ENCODE measurements at regions not wholly inside any gene's neighbourhood (a gene's known extent, or its start where the extent isn't known, plus 50 kb on each side); places are given as distances from the start of the nearest gene placed in this dataset.
A peak's percentile ranks its signal among the peaks of the same experiment; 100 is the strongest.
"Not testable (repeated sequence)": the region's sequence is repeated elsewhere in the genome, so short reads cannot be mapped to it uniquely, and the experiment has no call there.

DNA sequence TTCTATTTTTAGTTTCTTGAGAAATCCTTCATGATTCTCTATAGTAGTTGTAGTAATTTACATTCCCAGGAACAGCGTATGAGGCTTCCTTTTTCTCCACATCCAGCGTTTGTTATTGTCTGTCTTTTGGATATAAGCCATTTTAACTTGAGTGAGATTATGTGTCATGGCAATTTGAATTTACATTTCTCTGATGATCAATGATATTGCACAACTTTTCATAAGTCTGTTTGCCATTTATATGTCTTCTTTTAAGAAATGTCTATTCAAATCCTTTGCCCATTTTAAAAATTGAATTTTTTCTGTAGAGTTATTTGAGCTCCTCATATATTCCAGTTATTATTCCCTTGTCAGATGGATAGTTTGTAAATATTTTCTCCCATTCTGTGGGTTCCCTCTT lies 285.1 kb downstream of the REEP3 start:
- H3K9me3 Mint-ChIP-seq = peaks cover 0 to 17% (median 7%) of the 10 kb centered on the region in 5 donors
- ChIA-PET CTCF (no interaction called here), POLR2A (no interaction called here)
- no peak for DNase-seq
- no peaks in the 10 kb centered on the region for H3K36me3 ChIP-seq (ENCODE audit: insufficient read depth, low read length)
- H3K27ac ChIP-seq (ENCODE audit: low read depth, low read length) = no peak overlapping the region
- no peaks in the 10 kb centered on the region for H3K9me3 ChIP-seq (ENCODE audit: low read length)
- no peaks in the 10 kb centered on the region for H3K36me3 Mint-ChIP-seq
- H3K4me3 ChIP-seq (ENCODE audit: low read length) = no peak overlapping the region
- H3K27me3 ChIP-seq (ENCODE audit: insufficient read depth, low read length, poor library complexity, severe bottlenecking) = no peaks in the 10 kb centered on the region
- no peaks in the 10 kb centered on the region for H3K4me1 Mint-ChIP-seq
- no peak overlapping the region for H3K27ac Mint-ChIP-seq
- H3K4me3 Mint-ChIP-seq = no peak overlapping the region
- H3K27me3 Mint-ChIP-seq = peaks cover 3 to 5% of the 10 kb centered on the region in 2 donors
- H3K4me1 ChIP-seq (ENCODE audit: insufficient read depth, low read length) = no peaks in the 10 kb centered on the region

DNA sequence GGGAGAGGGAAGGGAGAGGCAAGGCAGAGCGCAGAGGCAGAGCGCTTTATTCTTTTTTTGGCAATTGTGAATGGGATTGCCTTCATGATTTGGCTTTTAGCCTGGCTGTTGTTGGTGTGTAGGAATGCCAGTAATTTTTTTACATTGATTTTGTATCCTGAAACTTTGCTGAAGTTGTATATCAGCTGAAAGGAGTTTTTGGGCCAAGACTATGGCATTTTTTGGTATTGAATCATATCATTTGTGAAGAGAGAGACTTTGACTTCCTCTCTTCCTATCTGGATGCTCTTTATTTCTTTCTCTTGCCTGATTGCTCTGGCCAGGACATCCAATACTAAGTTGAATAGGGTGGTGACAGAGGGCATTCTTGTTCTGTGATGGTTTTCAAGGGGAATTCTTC lies 291.3 kb downstream of the REEP3 start:
- Histone ChIP-seq H3K36me3 (ENCODE audit: insufficient read depth, low read length) (no peaks in the 10 kb centered on the region), H3K9me3 (ENCODE audit: low read length) (no peaks in the 10 kb centered on the region), H3K27ac (ENCODE audit: low read depth, low read length) (no peak overlapping the region), H3K27me3 (ENCODE audit: insufficient read depth, low read length, poor library complexity, severe bottlenecking) (no peaks in the 10 kb centered on the region), H3K4me1 (ENCODE audit: insufficient read depth, low read length) (no peaks in the 10 kb centered on the region), H3K4me3 (ENCODE audit: low read length) (no peak overlapping the region)
- Mint-ChIP-seq H3K4me3 (no peak overlapping the region), H3K27ac (no peak overlapping the region), H3K36me3 (peaks cover 0 to 7% (median 0%) of the 10 kb centered on the region in 3 donors), H3K27me3 (peaks cover 3 to 12% of the 10 kb centered on the region in 2 donors), H3K9me3 (peaks cover 1 to 12% (median 4%) of the 10 kb centered on the region in 5 donors), H3K4me1 (no peaks in the 10 kb centered on the region)
- ChIA-PET CTCF (no interaction called here), POLR2A (no interaction called here)
- no peak for DNase-seq

DNA sequence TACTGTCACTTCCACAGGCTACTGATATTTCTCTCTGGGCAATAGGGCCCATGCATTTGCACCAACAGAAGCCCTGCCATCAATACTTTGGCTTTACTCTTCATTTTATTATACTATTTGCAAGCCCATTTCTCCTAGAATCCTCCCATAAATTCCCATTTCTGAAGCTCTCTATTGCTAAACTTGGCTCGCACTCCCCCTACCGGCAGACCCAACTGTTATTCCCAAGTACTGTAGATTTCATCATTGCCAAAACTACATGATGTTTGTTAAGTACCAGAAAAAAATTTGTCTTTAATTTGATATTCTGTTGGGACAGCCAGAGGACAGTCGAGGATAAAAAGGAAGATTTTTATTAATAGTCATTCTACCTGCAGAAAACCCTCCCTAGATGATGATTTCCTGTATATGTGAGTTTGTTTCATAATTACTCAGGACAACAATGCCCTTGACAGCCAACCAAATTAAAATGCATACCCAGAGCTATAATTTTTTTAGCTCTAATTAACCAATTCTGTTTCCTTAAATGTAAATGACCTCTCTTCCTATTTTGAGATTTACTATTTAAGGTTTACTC lies 298.6 kb downstream of the REEP3 start:
- Mint-ChIP-seq H3K36me3 (no peaks in the 10 kb centered on the region), H3K27ac (no peak overlapping the region), H3K4me1 (no peaks in the 10 kb centered on the region), H3K9me3 (peaks cover 0 to 8% (median 0%) of the 10 kb centered on the region in 5 donors), H3K27me3 (peaks cover 11 to 57% of the 10 kb centered on the region in 2 donors), H3K4me3 (no peak overlapping the region)
- H3K4me3 ChIP-seq (ENCODE audit: low read length) = no peak overlapping the region
- CTCF ChIA-PET = no interaction called here
- no peaks in the 10 kb centered on the region for H3K9me3 ChIP-seq (ENCODE audit: low read length)
- H3K27me3 ChIP-seq (ENCODE audit: insufficient read depth, low read length, poor library complexity, severe bottlenecking) = no peaks in the 10 kb centered on the region
- H3K4me1 ChIP-seq (ENCODE audit: insufficient read depth, low read length) = no peaks in the 10 kb centered on the region
- H3K27ac ChIP-seq (ENCODE audit: low read depth, low read length) = no peak overlapping the region
- POLR2A ChIA-PET = no interaction called here
- H3K36me3 ChIP-seq (ENCODE audit: insufficient read depth, low read length) = no peaks in the 10 kb centered on the region
- no peak for DNase-seq

DNA sequence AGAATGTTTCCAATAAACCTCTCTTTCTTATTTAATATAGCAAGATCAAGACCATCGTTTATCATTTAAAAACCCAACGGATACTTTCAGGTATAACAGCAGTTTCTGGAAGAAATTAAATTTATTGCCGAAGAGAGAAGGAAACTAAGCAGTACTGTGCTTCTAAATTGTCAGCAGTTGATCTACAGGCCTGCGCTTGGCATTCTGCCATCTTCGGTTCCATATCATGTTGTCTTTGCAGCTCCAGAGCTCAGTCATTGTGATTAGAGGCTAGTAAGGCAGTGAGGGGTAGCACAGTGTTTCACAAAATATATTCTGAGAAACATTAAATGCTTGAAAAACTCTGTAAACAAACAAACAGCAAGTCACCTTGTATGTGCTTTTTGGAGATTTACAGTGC lies 301.3 kb downstream of the REEP3 start:
- H3K27ac Mint-ChIP-seq = no peak overlapping the region
- H3K4me3 ChIP-seq (ENCODE audit: low read length) = no peak overlapping the region
- H3K4me1 Mint-ChIP-seq = no peaks in the 10 kb centered on the region
- peaks cover 0 to 6% (median 0%) of the 10 kb centered on the region in 5 donors for H3K9me3 Mint-ChIP-seq
- CTCF ChIA-PET = no interaction called here
- H3K4me3 Mint-ChIP-seq = no peak overlapping the region
- no peaks in the 10 kb centered on the region for H3K4me1 ChIP-seq (ENCODE audit: insufficient read depth, low read length)
- H3K36me3 ChIP-seq (ENCODE audit: insufficient read depth, low read length) = no peaks in the 10 kb centered on the region
- no peaks in the 10 kb centered on the region for H3K27me3 ChIP-seq (ENCODE audit: insufficient read depth, low read length, poor library complexity, severe bottlenecking)
- H3K9me3 ChIP-seq (ENCODE audit: low read length) = no peaks in the 10 kb centered on the region
- peaks cover 14 to 54% of the 10 kb centered on the region in 2 donors for H3K27me3 Mint-ChIP-seq
- no peak for DNase-seq
- no peaks in the 10 kb centered on the region for H3K36me3 Mint-ChIP-seq
- POLR2A ChIA-PET = no interaction called here
- H3K27ac ChIP-seq (ENCODE audit: low read depth, low read length) = no peak overlapping the region

DNA sequence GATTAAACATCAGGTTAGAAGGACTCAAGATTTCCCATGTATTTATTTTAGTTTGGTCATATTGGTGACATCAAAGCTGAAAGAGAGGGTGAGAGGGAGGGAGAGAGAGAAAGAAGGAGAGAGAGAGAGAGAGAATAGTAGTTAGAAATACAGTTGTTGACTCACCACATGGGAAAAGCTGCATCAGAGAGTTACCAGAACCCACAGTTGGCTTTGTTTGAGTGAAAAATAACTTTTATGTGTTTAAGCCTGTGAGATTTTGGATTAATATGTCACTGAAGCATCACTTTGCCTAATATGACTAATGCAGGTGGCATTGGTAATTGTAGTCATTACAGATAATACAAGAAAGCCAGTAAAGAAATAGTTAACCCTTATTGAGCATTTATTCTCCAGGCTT lies 303.9 kb downstream of the REEP3 start:
- POLR2A ChIA-PET = no interaction called here
- CTCF ChIA-PET = no interaction called here
- Histone ChIP-seq H3K27me3 (ENCODE audit: insufficient read depth, low read length, poor library complexity, severe bottlenecking) (no peaks in the 10 kb centered on the region), H3K36me3 (ENCODE audit: insufficient read depth, low read length) (no peaks in the 10 kb centered on the region), H3K27ac (ENCODE audit: low read depth, low read length) (no peak overlapping the region), H3K9me3 (ENCODE audit: low read length) (no peaks in the 10 kb centered on the region), H3K4me1 (ENCODE audit: insufficient read depth, low read length) (no peaks in the 10 kb centered on the region), H3K4me3 (ENCODE audit: low read length) (no peak overlapping the region)
- Mint-ChIP-seq H3K4me1 (no peaks in the 10 kb centered on the region), H3K9me3 (peaks cover 0 to 3% (median 0%) of the 10 kb centered on the region in 5 donors), H3K4me3 (no peak overlapping the region), H3K27me3 (peaks cover 8 to 41% of the 10 kb centered on the region in 2 donors), H3K27ac (no peak overlapping the region), H3K36me3 (no peaks in the 10 kb centered on the region)
- DNase-seq = no peak

DNA sequence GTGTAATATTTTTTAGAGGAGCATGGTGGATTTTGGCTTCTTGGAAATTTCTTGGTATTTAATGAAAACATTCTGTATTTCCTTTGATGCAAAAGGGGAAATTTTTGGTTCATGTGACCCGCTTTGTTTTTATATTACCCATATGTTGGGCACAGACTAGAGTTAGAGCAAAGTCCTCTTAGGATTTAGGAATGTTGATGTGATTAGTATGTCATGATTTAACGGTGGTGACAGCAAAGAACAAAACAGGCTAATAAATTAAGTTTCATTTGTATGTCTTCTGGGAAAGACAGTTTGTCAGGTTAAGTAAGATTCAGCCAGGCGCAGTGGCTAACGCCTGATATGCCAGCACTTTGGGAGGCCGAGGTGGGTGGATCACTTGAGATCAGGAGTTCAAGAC lies 304.6 kb downstream of the REEP3 start:
- Histone ChIP-seq H3K9me3 (ENCODE audit: low read length) (no peaks in the 10 kb centered on the region), H3K27ac (ENCODE audit: low read depth, low read length) (no peak overlapping the region), H3K4me1 (ENCODE audit: insufficient read depth, low read length) (no peaks in the 10 kb centered on the region), H3K4me3 (ENCODE audit: low read length) (no peak overlapping the region), H3K36me3 (ENCODE audit: insufficient read depth, low read length) (no peaks in the 10 kb centered on the region), H3K27me3 (ENCODE audit: insufficient read depth, low read length, poor library complexity, severe bottlenecking) (no peaks in the 10 kb centered on the region)
- Mint-ChIP-seq H3K4me3 (no peak overlapping the region), H3K36me3 (no peaks in the 10 kb centered on the region), H3K27ac (no peak overlapping the region), H3K9me3 (peaks cover 0 to 3% (median 0%) of the 10 kb centered on the region in 5 donors), H3K4me1 (no peaks in the 10 kb centered on the region), H3K27me3 (peaks cover 8 to 41% of the 10 kb centered on the region in 2 donors)
- ChIA-PET CTCF (no interaction called here), POLR2A (no interaction called here)
- no peak for DNase-seq

DNA sequence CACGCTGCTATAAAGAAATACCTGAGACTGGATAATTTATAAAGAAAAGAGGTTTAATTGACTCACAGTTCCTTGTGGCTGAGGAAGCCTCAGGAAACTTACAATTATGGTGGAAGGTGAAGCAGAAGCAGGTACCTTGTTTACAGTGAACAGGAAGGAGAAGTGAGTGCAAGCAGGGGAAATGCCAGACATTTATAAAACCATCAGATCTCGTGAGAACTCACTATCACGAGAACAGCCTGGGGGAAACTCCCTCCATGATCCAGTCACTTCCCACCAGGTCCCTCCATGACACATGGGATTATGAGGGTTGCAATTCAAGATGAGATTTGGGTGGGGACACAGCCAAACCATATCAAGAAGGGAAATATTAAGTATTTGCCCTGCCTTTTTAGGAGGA lies 305.8 kb downstream of the REEP3 start:
- H3K36me3 ChIP-seq (ENCODE audit: insufficient read depth, low read length); H3K36me3 Mint-ChIP-seq; DNase-seq; H3K4me1 ChIP-seq (ENCODE audit: insufficient read depth, low read length); H3K27ac ChIP-seq (ENCODE audit: low read depth, low read length); H3K9me3 Mint-ChIP-seq; H3K4me3 ChIP-seq (ENCODE audit: low read length); H3K27me3 ChIP-seq (ENCODE audit: insufficient read depth, low read length, poor library complexity, severe bottlenecking); CTCF ChIA-PET; H3K9me3 ChIP-seq (ENCODE audit: low read length); H3K27ac Mint-ChIP-seq; POLR2A ChIA-PET; H3K4me1 Mint-ChIP-seq: not testable (repeated sequence)
- H3K4me3 Mint-ChIP-seq = peak overlapping the region in 1 of 7 donors; percentile 38
- H3K27me3 Mint-ChIP-seq = peaks cover 8 to 34% of the 10 kb centered on the region in 2 donors

DNA sequence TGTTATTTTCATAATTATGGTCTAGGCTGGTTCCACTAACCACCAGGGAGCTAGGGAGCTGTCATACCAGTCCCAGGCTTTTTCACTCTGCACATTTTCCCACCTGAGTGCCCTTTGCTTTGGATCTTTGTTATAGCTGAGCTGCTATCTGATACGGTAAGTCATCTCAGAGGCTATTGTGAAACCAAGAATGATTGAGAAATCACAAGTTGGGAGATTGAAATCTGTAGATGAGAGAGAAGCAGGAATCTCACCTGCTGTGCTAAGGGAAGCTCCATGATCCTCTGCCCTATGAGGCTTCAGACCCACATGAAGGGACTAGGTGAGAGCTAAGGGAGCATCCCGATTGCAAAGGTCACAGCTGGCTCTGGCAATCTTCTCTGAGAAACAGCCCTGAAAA lies 307.8 kb downstream of the REEP3 start:
- H3K36me3 Mint-ChIP-seq = no peaks in the 10 kb centered on the region
- H3K4me3 Mint-ChIP-seq = no peak overlapping the region
- Histone ChIP-seq H3K27ac (ENCODE audit: low read depth, low read length) (no peak overlapping the region), H3K4me1 (ENCODE audit: insufficient read depth, low read length) (no peaks in the 10 kb centered on the region), H3K9me3 (ENCODE audit: low read length) (no peaks in the 10 kb centered on the region), H3K4me3 (ENCODE audit: low read length) (no peak overlapping the region), H3K36me3 (ENCODE audit: insufficient read depth, low read length) (no peaks in the 10 kb centered on the region), H3K27me3 (ENCODE audit: insufficient read depth, low read length, poor library complexity, severe bottlenecking) (no peaks in the 10 kb centered on the region)
- H3K27me3 Mint-ChIP-seq = peaks cover 8 to 21% of the 10 kb centered on the region in 2 donors
- CTCF ChIA-PET = no interaction called here
- no peaks in the 10 kb centered on the region for H3K9me3 Mint-ChIP-seq
- no peak overlapping the region for H3K27ac Mint-ChIP-seq
- H3K4me1 Mint-ChIP-seq = no peaks in the 10 kb centered on the region
- POLR2A ChIA-PET = no interaction called here
- DNase-seq = no peak

Measured in CD8-positive, alpha-beta memory T cell (primary cell).